Stimulated activated CD4-positive, alpha-beta T cell treated with anti-CD3 and anti-CD28 coated beads, Interleukin-12 subunit alpha, Interleukin-12 subunit beta, amount 100 ng/mL, for 48 hours (primary cell): ENCODE measurements at regions not wholly inside any gene's neighbourhood (a gene's known extent, or its start where the extent isn't known, plus 50 kb on each side); places are given as distances from the start of the nearest gene placed in this dataset.

ENCODE experiments used
- DNase-seq, 3 donors: peaks; one replicate each; pipeline ENCODE4 v3.0.0-alpha.2; 2020; ENCODE audit warnings: low read depth in 2 of 3, low spot score in 1 of 3

DNA sequence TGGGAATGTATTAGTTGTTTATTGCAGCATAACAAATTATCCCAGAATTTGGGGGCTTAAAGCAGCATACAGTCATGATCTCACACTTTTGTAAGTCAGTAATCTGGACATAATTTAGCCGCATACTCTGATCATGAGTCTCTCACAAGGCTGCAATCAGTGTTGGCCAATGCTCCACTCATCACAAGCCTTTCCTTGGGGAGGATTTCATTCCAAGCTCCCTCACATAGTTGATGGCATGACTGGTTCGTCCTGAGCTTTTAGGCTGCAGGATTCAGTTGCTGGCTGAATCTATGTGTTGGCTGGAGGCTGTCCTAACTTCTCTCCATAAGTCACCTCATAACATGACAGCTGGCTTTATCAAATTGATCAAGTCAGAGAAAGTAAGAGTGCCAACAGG lies 1568.6 kb upstream of the PCDH7 start:
- DNase-seq: no peak

DNA sequence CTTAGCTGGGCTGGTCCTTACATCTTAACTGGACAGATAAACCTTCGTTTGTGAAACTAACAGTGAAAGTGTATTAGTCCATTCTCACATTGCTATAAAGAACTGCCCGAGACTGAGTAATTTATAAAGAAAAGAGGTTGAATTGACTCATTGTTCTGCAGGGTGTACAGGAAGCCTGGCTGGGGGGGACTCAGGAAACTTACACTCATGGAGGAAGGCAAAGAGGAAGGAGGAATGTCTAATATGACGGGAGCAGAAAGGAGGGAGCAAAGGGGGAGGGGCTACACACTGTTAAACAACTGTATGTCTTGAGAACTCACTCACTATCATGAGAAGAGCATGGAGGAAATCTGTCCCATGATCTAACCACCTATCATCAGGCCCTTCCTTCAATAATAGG lies 1566.5 kb upstream of the PCDH7 start:
- DNase-seq: no peak

DNA sequence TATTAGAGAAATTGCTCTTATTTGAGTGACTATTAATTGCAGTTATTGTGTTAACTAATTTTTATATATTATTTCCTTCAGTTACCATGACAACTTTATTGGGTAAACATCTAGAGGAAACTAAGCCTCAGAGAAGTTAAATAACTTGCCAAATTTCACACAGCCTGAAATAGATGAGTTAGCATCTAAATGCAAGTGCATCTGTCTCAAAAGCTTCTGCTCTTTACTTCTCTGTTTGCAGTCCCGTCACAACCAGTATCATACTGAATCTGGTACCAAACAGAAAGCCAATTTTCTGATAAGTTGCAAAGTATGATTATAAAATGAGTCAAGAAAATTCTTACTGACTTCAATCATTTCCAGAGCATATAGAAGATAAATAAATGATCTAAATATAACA lies 1544.9 kb upstream of the PCDH7 start:
- no peak for DNase-seq

DNA sequence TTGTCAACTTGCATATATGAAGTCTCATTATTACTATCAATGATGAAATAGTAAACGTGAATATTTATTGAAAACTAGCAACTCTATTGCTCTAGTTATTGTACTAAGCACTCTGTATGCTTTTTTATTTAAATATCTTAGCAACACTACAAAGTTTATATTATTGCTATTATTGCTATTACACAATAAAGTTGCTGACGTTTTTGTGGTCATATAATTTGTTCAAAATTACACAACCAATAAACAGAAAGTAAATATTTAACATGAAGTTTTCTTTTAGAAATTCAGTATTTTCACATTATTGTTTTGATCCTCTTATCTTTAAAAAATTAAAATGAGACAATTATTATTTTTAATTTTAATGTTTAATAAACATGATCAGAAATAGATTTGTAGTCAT lies 1521.1 kb upstream of the PCDH7 start:
- DNase-seq: no peak

DNA sequence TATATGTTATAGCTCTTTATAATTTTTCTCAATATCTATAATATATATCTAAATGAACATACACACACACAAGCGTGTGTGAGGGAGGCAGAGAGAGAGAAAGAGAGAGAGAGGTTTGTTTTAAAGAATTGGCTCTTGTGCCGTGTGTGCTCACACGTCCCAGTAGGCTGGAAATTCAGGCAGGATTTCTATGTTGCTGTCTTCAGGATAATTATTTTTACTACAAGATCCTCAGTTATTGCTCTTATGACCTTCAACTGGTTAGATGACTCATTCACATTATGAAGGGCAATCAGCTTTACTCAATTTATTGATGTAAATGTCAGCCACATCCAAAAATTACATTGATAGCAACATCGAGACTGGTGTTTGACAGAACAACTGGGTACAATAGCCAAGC lies 1520.7 kb upstream of the PCDH7 start:
- no peak for DNase-seq

- no peak for DNase-seq
Measured at GRCh38 chr4:29213020-29213419, 1507.1 kb upstream of the PCDH7 start.

GRCh38 chr4:29220761-29221160 lies 1499.4 kb upstream of the PCDH7 start:
- no peak for DNase-seq

- no peak for DNase-seq
Measured at GRCh38 chr4:29224911-29225310, 1495.3 kb upstream of the PCDH7 start.

GRCh38 chr4:29240641-29241040 lies 1479.5 kb upstream of the PCDH7 start:
- DNase-seq: no peak

DNA sequence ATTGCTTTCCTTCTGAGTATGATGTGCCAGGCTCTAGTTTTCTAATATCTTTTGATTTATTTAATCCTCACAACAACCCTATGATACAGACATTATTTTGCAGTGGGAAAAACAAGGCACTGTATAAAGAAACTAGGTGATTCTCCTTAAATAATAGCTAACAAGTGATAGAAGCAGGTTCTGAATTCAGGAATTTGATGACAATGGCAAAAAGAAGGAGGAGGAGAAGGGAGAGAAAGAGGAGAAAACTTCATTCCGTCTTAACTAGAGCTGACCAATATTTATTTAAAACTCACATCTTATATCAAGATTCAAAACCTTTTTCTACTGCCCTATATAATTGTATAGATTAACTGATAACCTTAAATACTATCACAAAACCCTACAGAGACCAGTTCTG lies 1477.1 kb upstream of the PCDH7 start:
- no peak for DNase-seq

DNA sequence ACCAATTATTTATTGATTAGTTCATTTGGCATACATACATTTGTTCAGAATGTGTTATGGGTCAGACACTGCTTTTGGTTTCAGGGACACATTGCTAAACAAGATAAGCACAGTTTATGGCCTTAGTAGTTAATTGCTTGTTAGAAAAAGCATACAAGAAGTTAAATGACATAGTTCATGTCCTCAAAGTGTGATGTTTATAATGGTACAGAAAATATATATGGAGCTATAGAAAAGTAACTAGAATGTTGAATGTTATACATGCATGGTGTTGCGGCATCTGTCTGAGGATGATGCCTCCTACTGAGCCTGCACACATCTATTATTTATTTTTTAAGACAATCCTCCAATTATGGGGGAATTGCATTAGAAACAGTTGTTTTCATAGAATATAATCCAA lies 1476.3 kb upstream of the PCDH7 start:
- no peak for DNase-seq

DNA sequence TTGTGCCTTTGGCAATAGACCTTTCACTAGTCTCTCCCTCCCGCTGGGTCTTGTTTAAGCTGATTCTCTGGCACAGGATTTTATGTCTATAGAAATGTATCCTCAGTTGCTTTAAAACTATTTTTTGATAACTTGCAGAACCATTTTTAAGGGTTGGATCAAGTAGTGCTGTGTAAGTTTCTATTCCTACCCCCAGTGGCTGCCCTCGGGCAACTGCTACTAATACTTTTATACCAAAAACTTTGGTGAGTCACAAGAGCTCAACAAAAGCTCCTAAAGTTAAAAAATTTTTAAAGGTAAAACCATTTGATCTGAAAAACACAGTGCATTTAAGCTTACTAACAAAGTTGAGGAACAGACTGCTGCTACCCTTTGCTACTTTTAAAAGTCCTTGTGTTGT lies 1460.6 kb upstream of the PCDH7 start:
- DNase-seq: no peak

- DNase-seq: no peak
Measured at GRCh38 chr4:29262986-29263385, 1457.2 kb upstream of the PCDH7 start.

- DNase-seq: no peak
Measured at GRCh38 chr4:29276150-29276549, 1444.0 kb upstream of the PCDH7 start.

DNA sequence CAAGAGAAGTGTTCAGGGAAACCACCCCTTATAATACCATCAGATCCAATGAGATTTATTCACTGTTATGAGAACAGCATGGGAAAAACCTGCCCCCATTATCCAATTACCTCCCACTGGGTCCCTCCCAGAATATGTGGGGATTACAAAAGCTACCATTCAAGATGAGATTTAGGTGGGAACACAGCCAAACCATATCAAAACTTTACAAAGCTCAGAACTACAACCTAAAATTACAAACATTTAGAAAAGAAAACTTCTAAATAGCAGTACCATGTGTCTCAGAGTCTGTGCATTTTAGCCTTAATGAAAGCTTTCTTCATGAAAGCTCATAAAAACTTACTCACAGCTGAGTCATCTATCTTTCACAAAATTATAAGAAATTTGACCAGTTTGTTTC lies 1442.8 kb upstream of the PCDH7 start:
- no peak for DNase-seq

- no peak for DNase-seq
Measured at GRCh38 chr4:29278585-29278984, 1441.6 kb upstream of the PCDH7 start.

GRCh38 chr4:29289118-29289517 lies 1431.1 kb upstream of the PCDH7 start:
- DNase-seq: no peak

GRCh38 chr4:29295280-29295679 lies 1424.9 kb upstream of the PCDH7 start:
- DNase-seq: no peak

DNA sequence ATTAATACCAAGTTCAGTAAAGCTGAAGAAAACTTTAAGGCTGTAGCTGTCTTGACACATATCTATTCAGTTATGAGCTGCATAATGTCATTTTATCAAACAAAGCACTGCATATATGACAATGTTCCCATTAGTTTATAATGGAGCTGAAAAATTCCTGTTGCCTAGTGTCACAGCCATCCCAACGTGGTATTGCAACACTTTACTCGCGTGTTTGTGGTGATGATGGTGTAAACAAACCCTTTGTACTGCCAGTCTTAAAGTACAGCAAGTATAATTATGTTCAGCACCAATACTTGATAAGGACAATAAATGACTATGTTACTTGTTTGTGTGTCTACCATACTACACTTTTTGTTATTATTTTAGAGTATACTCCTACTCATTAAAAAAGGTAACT lies 1415.6 kb upstream of the PCDH7 start:
- DNase-seq: no peak

DNA sequence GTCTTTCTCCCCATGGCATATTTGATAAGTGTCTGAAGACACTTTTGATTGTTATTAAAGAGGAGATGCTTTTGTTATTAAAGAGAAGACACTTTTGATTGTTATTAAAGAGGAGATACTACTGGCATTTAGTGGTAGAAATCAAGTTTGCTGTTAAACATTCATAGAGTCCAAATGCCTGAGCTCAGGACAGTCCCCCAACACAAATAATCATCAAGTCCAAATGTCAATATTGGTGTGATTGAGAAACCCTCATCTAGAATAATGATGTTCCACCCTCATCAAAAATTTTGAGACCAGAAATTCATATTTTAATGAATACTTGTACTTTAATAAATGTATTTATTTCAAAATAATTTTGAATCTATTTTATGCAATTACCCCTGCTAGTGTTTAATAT lies 1412.9 kb upstream of the PCDH7 start:
- DNase-seq: no peak

- no peak for DNase-seq
Measured at GRCh38 chr4:29307755-29308154, 1412.4 kb upstream of the PCDH7 start.

DNA sequence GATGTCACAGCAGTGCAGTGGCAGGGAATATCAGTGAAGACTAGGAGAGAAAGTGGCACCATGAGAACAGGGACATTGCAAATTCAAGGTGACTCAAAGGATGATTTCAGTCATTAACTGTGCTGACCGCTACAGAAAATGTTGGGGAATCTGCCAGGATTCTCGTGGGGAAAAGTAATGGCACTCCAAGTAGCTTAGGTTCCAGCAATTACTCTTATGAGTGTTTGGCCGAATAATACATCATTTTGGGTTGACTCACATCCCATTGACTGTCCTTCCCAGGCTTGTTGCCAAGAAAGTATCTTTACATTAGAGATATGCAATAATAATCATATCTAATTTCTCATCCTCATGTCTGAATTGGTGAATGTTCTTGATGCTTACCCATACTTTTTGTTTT lies 1411.1 kb upstream of the PCDH7 start:
- no peak for DNase-seq

DNA sequence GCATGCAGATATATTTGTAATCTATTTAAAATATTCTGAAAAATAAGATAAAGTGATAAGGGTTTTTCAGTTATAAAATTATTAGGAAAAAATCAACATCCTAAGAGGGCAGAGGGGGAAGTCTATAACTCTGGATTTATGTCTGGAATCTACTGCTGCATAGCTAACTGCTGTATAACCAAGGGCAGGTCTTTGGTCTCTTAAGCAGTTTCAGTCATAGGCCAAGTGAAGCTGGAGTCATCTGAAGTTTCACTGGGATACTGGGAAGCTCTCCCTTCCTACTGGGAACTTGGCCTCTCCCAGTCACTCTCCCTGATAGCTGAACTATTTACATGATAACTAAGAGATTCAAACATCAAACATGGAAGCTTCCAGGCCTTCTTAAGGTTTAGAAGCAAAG lies 1409.9 kb upstream of the PCDH7 start:
- no peak for DNase-seq

DNA sequence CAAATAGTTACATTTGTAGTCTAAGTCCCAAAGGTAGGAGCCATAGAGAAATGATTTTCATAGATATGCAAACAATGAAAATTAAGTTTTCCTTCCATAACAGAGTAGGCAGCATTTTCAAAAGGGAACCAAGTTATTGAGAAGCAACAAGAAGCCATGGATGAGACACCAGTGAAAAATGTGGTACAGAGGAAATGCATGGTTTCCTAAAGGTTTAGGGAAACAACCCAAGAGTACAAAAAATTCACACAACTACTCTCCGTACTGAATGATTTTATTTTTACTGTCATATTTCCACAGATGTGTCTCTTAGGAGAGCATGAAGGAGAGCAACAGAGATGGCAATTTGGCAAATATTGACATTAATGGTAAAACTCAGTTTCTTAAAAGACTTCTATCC lies 1408.9 kb upstream of the PCDH7 start:
- DNase-seq: no peak
